ENCODE measurements at regions not wholly inside any gene's neighbourhood (a gene's known extent, or its start where the extent isn't known, plus 50 kb on each side); places are given as distances from the start of the nearest gene placed in this dataset.

GRCh38 chr6:45772886-45773495 lies 242.7 kb downstream of the CLIC5 start:
- no peak overlapping the region for H3K9ac ChIP-seq (ENCODE audit: low read depth in 1 of 2, low read length in 2 of 2)
- no peak overlapping the region for H3K27ac ChIP-seq (ENCODE audit: low read depth in 2 of 2, low read length in 2 of 2)
- H3K9me3 ChIP-seq (ENCODE audit: control insufficient read depth in 2 of 2, low read length in 2 of 2): no peaks in the 10 kb centered on the region

GRCh38 chr6:45772051-45772450 lies 243.6 kb downstream of the CLIC5 start:
- Histone ChIP-seq H3K36me3 (ENCODE audit: control insufficient read depth in 2 of 2, insufficient read depth in 2 of 2, low read length in 2 of 2) (no peaks in the 10 kb centered on the region), H3K27ac (ENCODE audit: low read depth in 2 of 2, low read length in 2 of 2) (no peak overlapping the region), H3K4me3 (ENCODE audit: low read length in 2 of 2) (no peak overlapping the region)

More at GRCh38 chr6:45772886-45773495, 242.7 kb downstream of the CLIC5 start:
- no peak overlapping the region for H3K4me3 ChIP-seq (ENCODE audit: low read length in 2 of 2)
- H3K27me3 ChIP-seq (ENCODE audit: control insufficient read depth in 2 of 2, insufficient read depth in 2 of 2, low read length in 2 of 2): no peaks in the 10 kb centered on the region
- H3K4me1 ChIP-seq (ENCODE audit: control insufficient read depth in 2 of 2, insufficient read depth in 2 of 2, low read length in 2 of 2): no peaks in the 10 kb centered on the region
- no peaks in the 10 kb centered on the region for H3K36me3 ChIP-seq (ENCODE audit: control insufficient read depth in 2 of 2, insufficient read depth in 2 of 2, low read length in 2 of 2)

GRCh38 chr6:45763281-45763680 lies 252.4 kb downstream of the CLIC5 start:
- H3K9me3 ChIP-seq (ENCODE audit: control insufficient read depth in 2 of 2, low read length in 2 of 2): no peaks in the 10 kb centered on the region

More at GRCh38 chr6:45772051-45772450, 243.6 kb downstream of the CLIC5 start:
- no peaks in the 10 kb centered on the region for H3K4me1 ChIP-seq (ENCODE audit: control insufficient read depth in 2 of 2, insufficient read depth in 2 of 2, low read length in 2 of 2)
- no peaks in the 10 kb centered on the region for H3K9me3 ChIP-seq (ENCODE audit: control insufficient read depth in 2 of 2, low read length in 2 of 2)
- H3K27me3 ChIP-seq (ENCODE audit: control insufficient read depth in 2 of 2, insufficient read depth in 2 of 2, low read length in 2 of 2): no peaks in the 10 kb centered on the region
- no peak overlapping the region for H3K9ac ChIP-seq (ENCODE audit: low read depth in 1 of 2, low read length in 2 of 2)

GRCh38 chr6:45759472-45759810 lies 256.2 kb downstream of the CLIC5 start:
- no peaks in the 10 kb centered on the region for H3K27me3 ChIP-seq (ENCODE audit: control insufficient read depth in 2 of 2, insufficient read depth in 2 of 2, low read length in 2 of 2)

More at GRCh38 chr6:45763281-45763680, 252.4 kb downstream of the CLIC5 start:
- H3K36me3 ChIP-seq (ENCODE audit: control insufficient read depth in 2 of 2, insufficient read depth in 2 of 2, low read length in 2 of 2): no peaks in the 10 kb centered on the region
- no peak overlapping the region for H3K4me3 ChIP-seq (ENCODE audit: low read length in 2 of 2)
- no peak overlapping the region for H3K27ac ChIP-seq (ENCODE audit: low read depth in 2 of 2, low read length in 2 of 2)
- no peak overlapping the region for H3K9ac ChIP-seq (ENCODE audit: low read depth in 1 of 2, low read length in 2 of 2)
- no peaks in the 10 kb centered on the region for H3K4me1 ChIP-seq (ENCODE audit: control insufficient read depth in 2 of 2, insufficient read depth in 2 of 2, low read length in 2 of 2)
- H3K27me3 ChIP-seq (ENCODE audit: control insufficient read depth in 2 of 2, insufficient read depth in 2 of 2, low read length in 2 of 2): no peaks in the 10 kb centered on the region

GRCh38 chr6:45758787-45759471 lies 256.7 kb downstream of the CLIC5 start:
- no peaks in the 10 kb centered on the region for H3K4me1 ChIP-seq (ENCODE audit: control insufficient read depth in 2 of 2, insufficient read depth in 2 of 2, low read length in 2 of 2)
- no peak overlapping the region for H3K27ac ChIP-seq (ENCODE audit: low read depth in 2 of 2, low read length in 2 of 2)
- H3K9me3 ChIP-seq (ENCODE audit: control insufficient read depth in 2 of 2, low read length in 2 of 2): no peaks in the 10 kb centered on the region
- no peaks in the 10 kb centered on the region for H3K27me3 ChIP-seq (ENCODE audit: control insufficient read depth in 2 of 2, insufficient read depth in 2 of 2, low read length in 2 of 2)
- H3K36me3 ChIP-seq (ENCODE audit: control insufficient read depth in 2 of 2, insufficient read depth in 2 of 2, low read length in 2 of 2): no peaks in the 10 kb centered on the region
- no peak overlapping the region for H3K9ac ChIP-seq (ENCODE audit: low read depth in 1 of 2, low read length in 2 of 2)
- no peak overlapping the region for H3K4me3 ChIP-seq (ENCODE audit: low read length in 2 of 2)

More at GRCh38 chr6:45759472-45759810, 256.2 kb downstream of the CLIC5 start:
- Histone ChIP-seq H3K4me3 (ENCODE audit: low read length in 2 of 2) (no peak overlapping the region), H3K36me3 (ENCODE audit: control insufficient read depth in 2 of 2, insufficient read depth in 2 of 2, low read length in 2 of 2) (no peaks in the 10 kb centered on the region), H3K27ac (ENCODE audit: low read depth in 2 of 2, low read length in 2 of 2) (no peak overlapping the region), H3K4me1 (ENCODE audit: control insufficient read depth in 2 of 2, insufficient read depth in 2 of 2, low read length in 2 of 2) (no peaks in the 10 kb centered on the region), H3K9ac (ENCODE audit: low read depth in 1 of 2, low read length in 2 of 2) (no peak overlapping the region), H3K9me3 (ENCODE audit: control insufficient read depth in 2 of 2, low read length in 2 of 2) (no peaks in the 10 kb centered on the region)

GRCh38 chr6:45757443-45758130 lies 258.1 kb downstream of the CLIC5 start:
- Histone ChIP-seq H3K9me3 (ENCODE audit: control insufficient read depth in 2 of 2, low read length in 2 of 2) (no peaks in the 10 kb centered on the region), H3K27me3 (ENCODE audit: control insufficient read depth in 2 of 2, insufficient read depth in 2 of 2, low read length in 2 of 2) (no peaks in the 10 kb centered on the region), H3K36me3 (ENCODE audit: control insufficient read depth in 2 of 2, insufficient read depth in 2 of 2, low read length in 2 of 2) (no peaks in the 10 kb centered on the region), H3K27ac (ENCODE audit: low read depth in 2 of 2, low read length in 2 of 2) (no peak overlapping the region), H3K9ac (ENCODE audit: low read depth in 1 of 2, low read length in 2 of 2) (no peak overlapping the region), H3K4me3 (ENCODE audit: low read length in 2 of 2) (no peak overlapping the region), H3K4me1 (ENCODE audit: control insufficient read depth in 2 of 2, insufficient read depth in 2 of 2, low read length in 2 of 2) (no peaks in the 10 kb centered on the region)

GRCh38 chr6:45756606-45757005 lies 259.1 kb downstream of the CLIC5 start:
- no peak overlapping the region for H3K27ac ChIP-seq (ENCODE audit: low read depth in 2 of 2, low read length in 2 of 2)
- no peaks in the 10 kb centered on the region for H3K27me3 ChIP-seq (ENCODE audit: control insufficient read depth in 2 of 2, insufficient read depth in 2 of 2, low read length in 2 of 2)
- no peak overlapping the region for H3K9ac ChIP-seq (ENCODE audit: low read depth in 1 of 2, low read length in 2 of 2)
- H3K9me3 ChIP-seq (ENCODE audit: control insufficient read depth in 2 of 2, low read length in 2 of 2): no peaks in the 10 kb centered on the region
- no peaks in the 10 kb centered on the region for H3K4me1 ChIP-seq (ENCODE audit: control insufficient read depth in 2 of 2, insufficient read depth in 2 of 2, low read length in 2 of 2)
- H3K4me3 ChIP-seq (ENCODE audit: low read length in 2 of 2): no peak overlapping the region
- no peaks in the 10 kb centered on the region for H3K36me3 ChIP-seq (ENCODE audit: control insufficient read depth in 2 of 2, insufficient read depth in 2 of 2, low read length in 2 of 2)

GRCh38 chr6:45754432-45754831 lies 261.2 kb downstream of the CLIC5 start:
- H3K9me3 ChIP-seq (ENCODE audit: control insufficient read depth in 2 of 2, low read length in 2 of 2): no peaks in the 10 kb centered on the region
- no peaks in the 10 kb centered on the region for H3K27me3 ChIP-seq (ENCODE audit: control insufficient read depth in 2 of 2, insufficient read depth in 2 of 2, low read length in 2 of 2)
- no peaks in the 10 kb centered on the region for H3K4me1 ChIP-seq (ENCODE audit: control insufficient read depth in 2 of 2, insufficient read depth in 2 of 2, low read length in 2 of 2)
- no peak overlapping the region for H3K4me3 ChIP-seq (ENCODE audit: low read length in 2 of 2)
- no peak overlapping the region for H3K9ac ChIP-seq (ENCODE audit: low read depth in 1 of 2, low read length in 2 of 2)
- H3K36me3 ChIP-seq (ENCODE audit: control insufficient read depth in 2 of 2, insufficient read depth in 2 of 2, low read length in 2 of 2): no peaks in the 10 kb centered on the region
- no peak overlapping the region for H3K27ac ChIP-seq (ENCODE audit: low read depth in 2 of 2, low read length in 2 of 2)

- no peaks in the 10 kb centered on the region for H3K27me3 ChIP-seq (ENCODE audit: control insufficient read depth in 2 of 2, insufficient read depth in 2 of 2, low read length in 2 of 2)
- H3K4me1 ChIP-seq (ENCODE audit: control insufficient read depth in 2 of 2, insufficient read depth in 2 of 2, low read length in 2 of 2): peaks cover 4 to 9% of the 10 kb centered on the region in 2 donors
- no peak overlapping the region for H3K4me3 ChIP-seq (ENCODE audit: low read length in 2 of 2)
- no peak overlapping the region for H3K27ac ChIP-seq (ENCODE audit: low read depth in 2 of 2, low read length in 2 of 2)
- H3K9me3 ChIP-seq (ENCODE audit: control insufficient read depth in 2 of 2, low read length in 2 of 2): no peaks in the 10 kb centered on the region
- H3K36me3 ChIP-seq (ENCODE audit: control insufficient read depth in 2 of 2, insufficient read depth in 2 of 2, low read length in 2 of 2): no peaks in the 10 kb centered on the region
- no peak overlapping the region for H3K9ac ChIP-seq (ENCODE audit: low read depth in 1 of 2, low read length in 2 of 2)
Observed at GRCh38 chr6:45746046-45746445, 269.6 kb downstream of the CLIC5 start.

- H3K4me1 ChIP-seq (ENCODE audit: control insufficient read depth in 2 of 2, insufficient read depth in 2 of 2, low read length in 2 of 2): peaks cover 4 to 9% of the 10 kb centered on the region in 2 donors
- H3K27me3 ChIP-seq (ENCODE audit: control insufficient read depth in 2 of 2, insufficient read depth in 2 of 2, low read length in 2 of 2): no peaks in the 10 kb centered on the region
- no peak overlapping the region for H3K27ac ChIP-seq (ENCODE audit: low read depth in 2 of 2, low read length in 2 of 2)
- no peak overlapping the region for H3K4me3 ChIP-seq (ENCODE audit: low read length in 2 of 2)
- no peak overlapping the region for H3K9ac ChIP-seq (ENCODE audit: low read depth in 1 of 2, low read length in 2 of 2)
- H3K9me3 ChIP-seq (ENCODE audit: control insufficient read depth in 2 of 2, low read length in 2 of 2): no peaks in the 10 kb centered on the region
- no peaks in the 10 kb centered on the region for H3K36me3 ChIP-seq (ENCODE audit: control insufficient read depth in 2 of 2, insufficient read depth in 2 of 2, low read length in 2 of 2)
Observed at GRCh38 chr6:45743028-45743615, 272.5 kb downstream of the CLIC5 start.
